ENCODE measurements at regions not wholly inside any gene's neighbourhood (a gene's known extent, or its start where the extent isn't known, plus 50 kb on each side); places are given as distances from the start of the nearest gene placed in this dataset.

DNA sequence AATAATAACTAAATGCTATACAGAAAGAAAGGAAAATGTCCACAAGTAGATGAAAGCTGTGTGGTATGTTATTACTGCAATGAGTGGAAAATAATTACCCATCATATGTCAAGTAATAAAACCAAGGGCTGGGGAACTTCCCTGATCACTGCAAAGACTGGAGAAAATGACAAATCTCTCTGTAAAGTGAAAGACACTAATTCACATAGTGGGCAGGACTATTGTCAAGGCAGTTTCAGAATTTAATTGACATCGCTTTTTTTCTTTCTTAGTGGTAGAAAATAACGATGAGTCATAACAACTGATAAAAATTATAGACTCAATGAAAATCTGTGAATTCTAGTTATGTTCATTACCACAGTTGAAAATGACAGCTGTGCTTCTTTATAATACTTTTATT is 153.7 kb upstream of the ST6GALNAC5 start:
- POLR2A ChIA-PET (ENCODE audit: low non-redundant PET), result no interaction called here
- no peak overlapping the region for H3K27ac ChIP-seq
- DNase-seq (ENCODE audit: low spot score), result no peak
- TF ChIP-seq, protein P1, sequence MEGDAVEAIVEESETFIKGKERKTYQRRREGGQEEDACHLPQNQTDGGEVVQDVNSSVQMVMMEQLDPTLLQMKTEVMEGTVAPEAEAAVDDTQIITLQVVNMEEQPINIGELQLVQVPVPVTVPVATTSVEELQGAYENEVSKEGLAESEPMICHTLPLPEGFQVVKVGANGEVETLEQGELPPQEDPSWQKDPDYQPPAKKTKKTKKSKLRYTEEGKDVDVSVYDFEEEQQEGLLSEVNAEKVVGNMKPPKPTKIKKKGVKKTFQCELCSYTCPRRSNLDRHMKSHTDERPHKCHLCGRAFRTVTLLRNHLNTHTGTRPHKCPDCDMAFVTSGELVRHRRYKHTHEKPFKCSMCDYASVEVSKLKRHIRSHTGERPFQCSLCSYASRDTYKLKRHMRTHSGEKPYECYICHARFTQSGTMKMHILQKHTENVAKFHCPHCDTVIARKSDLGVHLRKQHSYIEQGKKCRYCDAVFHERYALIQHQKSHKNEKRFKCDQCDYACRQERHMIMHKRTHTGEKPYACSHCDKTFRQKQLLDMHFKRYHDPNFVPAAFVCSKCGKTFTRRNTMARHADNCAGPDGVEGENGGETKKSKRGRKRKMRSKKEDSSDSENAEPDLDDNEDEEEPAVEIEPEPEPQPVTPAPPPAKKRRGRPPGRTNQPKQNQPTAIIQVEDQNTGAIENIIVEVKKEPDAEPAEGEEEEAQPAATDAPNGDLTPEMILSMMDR (conservative IDR thresholded peaks at IDR 0.05; ENCODE audit: low read depth), result no peak
- CTCF ChIA-PET, result interaction anchor here (0.7 kb wide), 1 partner anchor 18 kb away, joined by 3 read pairs; no protein-coding TSS in a partner anchor

DNA sequence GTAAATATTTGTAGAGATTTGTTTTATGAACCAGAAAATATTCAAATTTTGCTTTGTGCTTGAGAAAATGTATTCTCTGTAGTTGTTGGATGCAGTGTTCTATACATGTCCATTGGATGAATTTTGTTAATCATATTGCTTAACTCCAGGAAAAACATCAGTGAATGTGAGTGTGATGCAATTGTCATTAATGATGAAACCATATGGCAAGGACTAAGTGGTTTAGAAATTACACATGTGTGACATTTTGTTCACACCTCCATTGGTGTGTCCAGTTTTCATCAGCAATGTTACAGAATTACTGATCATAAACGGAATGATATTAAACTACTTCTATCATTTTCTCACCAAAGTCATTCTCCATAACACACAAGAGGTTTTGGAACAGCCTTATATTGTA is 151.8 kb upstream of the ST6GALNAC5 start:
- POLR2A ChIA-PET (ENCODE audit: low non-redundant PET), result no interaction called here
- TF ChIP-seq, protein P1 (conservative IDR thresholded peaks at IDR 0.05; ENCODE audit: low read depth), result no peak
- no peak for DNase-seq (ENCODE audit: low spot score)
- H3K27ac ChIP-seq, result no peak overlapping the region
- CTCF ChIA-PET, result no interaction called here

DNA sequence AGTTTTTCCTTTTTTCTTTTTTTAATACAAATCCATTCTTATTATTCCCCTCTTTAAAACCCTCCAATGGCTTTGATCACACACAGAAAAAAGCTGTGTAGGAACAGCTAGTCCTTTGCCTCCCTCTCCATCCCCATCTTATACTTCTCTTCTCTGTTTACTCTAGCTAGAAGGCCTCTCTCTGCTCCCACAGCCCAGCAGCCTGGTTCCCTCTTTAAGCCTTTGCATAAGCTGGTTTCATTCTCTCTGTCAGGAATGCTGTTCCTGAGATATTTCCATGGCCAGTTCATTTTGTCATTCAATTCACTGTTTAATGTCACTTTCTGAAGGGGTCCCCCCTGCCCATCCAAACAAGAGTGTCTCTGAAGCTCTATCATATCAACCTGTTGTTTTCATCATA is 143.3 kb upstream of the ST6GALNAC5 start:
- TF ChIP-seq, protein P1 (conservative IDR thresholded peaks at IDR 0.05; ENCODE audit: low read depth), result no peak
- CTCF ChIA-PET, result no interaction called here
- POLR2A ChIA-PET (ENCODE audit: low non-redundant PET), result no interaction called here
- H3K27ac ChIP-seq, result no peak overlapping the region
- no peak for DNase-seq (ENCODE audit: low spot score)

DNA sequence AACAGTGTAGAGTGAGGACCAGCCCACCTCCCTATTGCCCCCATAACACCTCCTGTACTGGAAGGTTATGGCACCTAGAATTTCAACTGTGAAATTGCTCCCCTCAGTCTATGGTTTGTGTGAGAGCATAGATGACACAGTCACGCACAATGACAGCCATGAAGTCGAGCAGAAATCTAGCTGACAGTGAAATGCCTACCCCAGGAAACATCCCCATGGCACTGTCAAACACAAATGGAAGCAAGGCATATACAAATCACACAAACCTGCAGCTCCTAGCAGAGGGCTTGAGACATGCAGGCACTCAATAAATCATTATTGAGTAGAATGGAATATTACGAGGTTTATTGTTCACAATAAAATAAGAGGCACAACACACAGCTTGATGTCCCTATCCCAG is 142.5 kb upstream of the ST6GALNAC5 start:
- POLR2A ChIA-PET (ENCODE audit: low non-redundant PET), result no interaction called here
- CTCF ChIA-PET, result no interaction called here
- no peak overlapping the region for H3K27ac ChIP-seq
- DNase-seq (ENCODE audit: low spot score), result no peak
- TF ChIP-seq, protein P1 (conservative IDR thresholded peaks at IDR 0.05; ENCODE audit: low read depth), result no peak

DNA sequence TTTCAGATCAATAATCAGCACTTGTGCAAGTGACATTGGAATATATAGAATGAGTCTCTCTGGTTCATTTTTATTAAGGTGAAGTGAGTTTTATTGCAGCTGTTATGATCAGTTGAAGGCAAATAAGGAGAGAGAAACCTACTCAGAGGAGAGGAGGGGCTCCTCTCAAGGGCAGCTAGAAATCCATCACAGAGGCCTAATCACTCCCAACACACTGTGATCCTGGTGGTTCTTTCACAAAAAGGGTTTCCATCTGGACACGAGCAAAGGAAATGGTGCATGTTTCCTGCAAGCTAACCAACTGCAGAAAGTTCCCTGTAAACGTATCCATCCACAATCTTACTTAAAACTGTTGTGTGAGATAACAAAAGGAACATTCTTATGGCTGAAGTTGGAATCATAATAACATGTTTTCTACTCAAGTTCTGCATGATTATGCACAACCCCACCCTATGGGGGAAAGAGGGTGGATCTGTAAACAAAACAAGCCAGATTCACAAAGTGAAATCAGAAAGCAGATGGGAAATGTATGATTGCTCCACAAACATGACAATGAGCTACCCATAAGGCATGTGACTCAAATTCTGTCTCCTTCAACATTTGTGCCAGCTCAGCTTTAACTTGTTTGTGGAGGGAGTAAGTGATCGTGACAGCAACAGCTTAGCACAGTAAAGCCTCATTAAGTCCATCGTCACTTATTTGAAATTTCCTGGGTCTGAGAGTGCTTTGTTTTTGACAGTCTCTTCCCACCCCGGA is 141.2 kb upstream of the ST6GALNAC5 start:
- CTCF ChIA-PET, result interaction anchor here (0.5 kb wide), 1 partner anchor 1974 kb away, joined by 3 read pairs; no protein-coding TSS in a partner anchor
- DNase-seq (ENCODE audit: low spot score), result no peak
- H3K27ac ChIP-seq, result no peak overlapping the region
- POLR2A ChIA-PET (ENCODE audit: low non-redundant PET), result no interaction called here
- TF ChIP-seq, protein P1 (conservative IDR thresholded peaks at IDR 0.05; ENCODE audit: low read depth), result no peak

DNA sequence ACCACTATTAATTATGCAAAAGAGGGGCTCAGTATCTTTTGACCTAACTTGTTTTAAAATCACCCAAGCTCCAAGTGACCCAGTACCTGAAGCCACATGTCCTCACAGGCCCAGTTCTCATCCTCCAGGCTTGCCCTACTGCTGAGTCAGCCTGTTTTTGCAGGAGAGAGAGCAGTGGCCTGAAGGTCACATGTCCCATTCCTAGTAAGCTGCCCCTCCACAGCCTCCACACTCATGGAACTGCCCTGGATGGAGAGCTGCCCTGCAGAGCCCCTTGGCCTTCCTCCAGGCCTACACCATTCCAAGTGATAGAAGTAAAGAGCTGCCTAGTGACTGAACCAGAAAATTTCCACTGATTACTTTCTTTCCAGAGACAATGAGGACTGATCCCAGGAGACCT is 139.8 kb upstream of the ST6GALNAC5 start:
- POLR2A ChIA-PET (ENCODE audit: low non-redundant PET), result no interaction called here

More for the DNA sequence above, 139.8 kb upstream of the ST6GALNAC5 start:
- TF ChIP-seq, protein P1 (conservative IDR thresholded peaks at IDR 0.05; ENCODE audit: low read depth), result no peak
- CTCF ChIA-PET, result no interaction called here
- H3K27ac ChIP-seq, result no peak overlapping the region
- DNase-seq (ENCODE audit: low spot score), result no peak
